Embryonic facial prominence (tissue), 1 donor: ENCODE measurements at regions not wholly inside any gene's neighbourhood (a gene's known extent, or its start where the extent isn't known, plus 50 kb on each side); places are given as distances from the start of the nearest gene placed in this dataset.

Experiments used
- DNase-seq: peaks from one replicate; pipeline ENCODE4 v3.0.0-alpha.2; 2016; ENCODE audit errors: extremely low spot score

GRCh38 chr15:69841113-69841828 lies 256.4 kb downstream of the TLE3 start:
- DNase-seq = peak; percentile 38

GRCh38 chr15:69842851-69843250 lies 254.9 kb downstream of the TLE3 start:
- DNase-seq = no peak

GRCh38 chr15:69843276-69843899 lies 254.3 kb downstream of the TLE3 start:
- no peak for DNase-seq

- no peak for DNase-seq
These were observed 253.8 kb downstream of the TLE3 start for GRCh38 chr15:69843900-69844304.

GRCh38 chr15:69845159-69845558 lies 252.6 kb downstream of the TLE3 start:
- DNase-seq = no peak

GRCh38 chr15:69847625-69848024 lies 250.1 kb downstream of the TLE3 start:
- no peak for DNase-seq

GRCh38 chr15:69848096-69848495 lies 249.6 kb downstream of the TLE3 start:
- DNase-seq = no peak

DNA sequence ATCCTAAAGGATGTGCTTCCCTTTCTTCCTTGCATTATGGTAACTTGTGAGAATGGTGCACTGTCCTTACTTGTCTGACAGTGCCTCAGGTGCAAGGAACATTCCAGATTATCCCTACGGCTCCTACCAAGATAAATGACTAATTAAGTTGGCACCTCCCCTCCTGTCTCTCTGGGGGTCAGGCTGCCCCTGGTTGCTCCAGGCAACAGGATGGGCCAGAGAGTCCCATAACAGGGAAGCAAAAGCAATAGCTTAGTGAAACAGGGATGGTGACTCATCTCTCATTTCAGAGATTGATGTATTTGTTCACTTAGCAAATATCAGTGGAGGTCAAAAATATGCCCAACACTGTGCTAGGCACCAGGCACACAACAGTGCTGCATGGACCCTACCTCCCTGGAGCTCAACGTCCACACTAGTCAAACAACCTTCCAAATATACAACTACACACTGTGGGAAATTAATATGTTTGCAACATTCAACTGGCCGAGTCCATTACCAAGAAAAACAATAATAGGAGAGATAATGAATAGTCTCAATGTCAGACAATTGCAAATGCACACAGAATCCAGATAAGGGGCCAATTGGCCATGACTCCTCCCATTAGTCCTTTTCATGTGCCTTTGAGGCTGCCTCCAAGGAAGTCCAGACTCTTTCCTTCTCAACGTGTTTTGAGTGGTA lies 249.0 kb downstream of the TLE3 start:
- no peak for DNase-seq

DNA sequence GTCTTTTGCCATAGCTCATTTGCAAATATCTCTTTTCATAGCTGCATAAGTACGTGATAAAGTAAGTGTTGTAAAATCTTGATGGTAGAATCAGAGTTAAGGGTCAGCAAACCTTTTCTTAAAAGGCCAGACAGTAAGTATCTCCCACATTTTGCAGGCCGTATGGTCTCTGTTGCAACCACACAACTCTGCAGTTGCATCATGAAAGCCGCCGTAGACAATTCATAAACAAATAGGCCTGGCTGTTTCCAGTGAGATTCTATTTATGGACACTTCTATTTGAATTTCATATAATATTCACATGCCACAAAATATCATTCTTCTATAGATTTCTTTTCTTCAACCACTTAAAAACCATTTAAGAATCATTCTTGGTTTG lies 248.5 kb downstream of the TLE3 start:
- no peak for DNase-seq

DNA sequence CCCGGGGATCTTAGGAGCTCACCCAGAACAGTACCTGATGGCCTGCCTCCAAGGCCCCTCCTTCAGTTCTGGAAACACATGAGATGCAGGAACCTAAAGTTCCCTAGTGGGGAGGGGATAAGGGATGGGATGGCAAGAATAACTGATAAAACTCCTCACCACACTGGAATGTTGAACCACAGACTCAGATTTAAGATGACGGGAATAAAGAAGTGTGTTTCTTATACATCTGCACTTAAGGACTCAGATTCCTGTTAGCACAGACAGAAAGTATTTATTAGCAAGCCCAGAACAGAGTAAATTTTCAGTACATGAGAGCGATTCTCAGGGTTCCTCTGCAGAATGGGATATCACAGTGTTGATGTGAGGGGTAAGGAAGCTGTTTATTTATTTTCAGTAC lies 245.2 kb downstream of the TLE3 start:
- DNase-seq = no peak

GRCh38 chr15:69852916-69853315 lies 244.8 kb downstream of the TLE3 start:
- no peak for DNase-seq

GRCh38 chr15:69853544-69853951 lies 244.2 kb downstream of the TLE3 start:
- no peak for DNase-seq

GRCh38 chr15:69854001-69854400 lies 243.7 kb downstream of the TLE3 start:
- no peak for DNase-seq

GRCh38 chr15:69854521-69855181 lies 243.1 kb downstream of the TLE3 start:
- peak; percentile 54 for DNase-seq

DNA sequence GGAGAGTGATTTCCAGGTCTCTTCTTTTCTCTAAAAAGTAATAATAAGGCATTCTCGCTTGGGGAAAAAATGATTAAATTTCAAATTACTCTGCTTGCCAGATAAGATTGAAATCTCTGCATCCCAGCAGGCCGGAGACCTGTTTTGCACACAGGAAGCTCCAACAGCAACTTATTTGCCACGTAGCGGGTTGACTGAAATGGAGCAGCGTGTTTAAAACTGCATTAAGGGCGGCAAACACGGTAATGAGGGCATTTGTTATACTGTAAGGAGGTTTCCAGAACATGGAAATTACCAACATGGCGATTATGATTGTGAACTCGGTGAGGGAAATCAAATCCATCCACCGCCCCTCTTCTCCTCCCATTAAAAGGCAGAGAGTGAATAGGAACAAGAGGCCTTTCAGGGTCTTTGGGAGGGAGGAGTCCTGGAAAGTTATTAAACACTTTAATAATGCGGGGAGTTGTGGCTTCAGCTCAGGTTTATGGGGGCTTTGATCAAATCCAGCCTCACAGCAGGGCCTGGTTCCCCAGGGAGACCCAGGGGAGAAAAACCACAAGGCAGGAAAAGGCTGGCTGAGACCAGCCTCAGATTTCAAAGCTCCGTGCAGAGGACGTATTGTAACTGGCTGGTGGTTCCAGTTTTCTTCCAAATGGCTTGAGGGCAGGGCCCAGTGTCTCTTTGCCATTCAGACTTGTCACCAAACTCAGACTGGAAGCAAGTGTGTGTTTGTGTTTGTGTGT lies 242.3 kb downstream of the TLE3 start:
- DNase-seq = peak; percentile 71

- DNase-seq = no peak
These were observed 240.5 kb downstream of the TLE3 start for GRCh38 chr15:69857250-69857649.

GRCh38 chr15:69857686-69858391 lies 239.9 kb downstream of the TLE3 start:
- no peak for DNase-seq

DNA sequence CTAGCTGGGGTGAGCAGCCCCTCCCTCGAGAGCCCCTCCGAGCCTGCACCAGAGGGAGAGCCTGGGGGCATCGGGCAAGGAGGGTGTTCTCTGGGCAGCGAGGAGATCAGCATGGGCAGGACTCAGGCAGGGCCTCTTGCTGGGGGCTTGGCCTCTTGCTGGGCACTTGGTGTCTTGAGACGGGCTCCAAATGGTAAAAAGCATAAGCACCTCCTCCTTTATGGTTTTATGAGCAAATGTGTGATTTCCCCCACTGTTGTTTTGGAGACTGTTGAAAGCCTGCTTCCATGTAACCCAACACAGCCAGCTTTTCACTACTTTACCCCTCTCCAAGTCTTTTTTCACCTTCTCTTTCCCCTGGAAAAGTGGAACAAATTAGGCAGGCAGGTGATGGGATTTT lies 239.3 kb downstream of the TLE3 start:
- DNase-seq = no peak

- DNase-seq = no peak
These were observed 237.9 kb downstream of the TLE3 start for GRCh38 chr15:69859866-69860265.

- no peak for DNase-seq
These were observed 237.4 kb downstream of the TLE3 start for GRCh38 chr15:69860321-69860720.

DNA sequence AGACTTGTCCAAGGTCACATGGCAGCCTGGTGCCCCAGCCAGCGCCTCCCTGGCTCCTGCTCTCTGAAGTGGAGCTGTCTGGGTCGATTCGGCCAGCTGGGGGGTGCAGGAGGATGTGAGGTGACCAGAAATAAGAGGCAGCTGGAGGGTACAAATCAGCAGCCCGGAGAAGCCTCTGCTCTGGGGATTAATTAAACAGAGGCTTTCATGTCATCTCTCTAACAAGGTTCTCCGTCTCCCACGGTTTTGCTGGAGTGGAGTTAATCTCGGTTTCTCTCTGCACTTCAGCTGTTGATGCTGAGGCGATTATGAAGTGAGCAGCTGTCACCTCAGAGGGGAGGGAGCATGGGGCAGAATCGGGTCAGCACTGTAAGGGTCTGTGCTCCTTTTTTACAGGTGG lies 236.8 kb downstream of the TLE3 start:
- DNase-seq = no peak
